WTC11 (cell line): ENCODE measurements at regions not wholly inside any gene's neighbourhood (a gene's known extent, or its start where the extent isn't known, plus 50 kb on each side); places are given as distances from the start of the nearest gene placed in this dataset.

ENCODE experiments used
- ATF3 ChIP-seq: sonication (generic); formaldehyde crosslinking; conservative IDR thresholded peaks from 2 replicates; pipeline ENCODE4 v1.8.1; 2022; ENCODE audit warnings: mild to moderate bottlenecking, missing genetic modification reagents
- CTCF ChIP-seq: fragments of 200-600 bp; IDR thresholded peaks from 2 replicates; pipeline ENCODE4 v1.8.0; 2022; ENCODE audit warnings: antibody characterized with exemption
- E2F1 ChIP-seq: sonication (generic); formaldehyde crosslinking; IDR thresholded peaks from 2 replicates; pipeline ENCODE4 v1.8.0; 2022; ENCODE audit warnings: mild to moderate bottlenecking, missing genetic modification reagents
- FOXP1 ChIP-seq: sonication (generic); formaldehyde crosslinking; IDR thresholded peaks from 2 replicates; pipeline ENCODE4 v1.8.0; 2022; ENCODE audit warnings: missing genetic modification reagents, mild to moderate bottlenecking, moderate library complexity, borderline replicate concordance
- HMGA2 ChIP-seq: fragments of 250-450 bp; sonication (Bioruptor Pico); IDR thresholded peaks from 2 replicates; pipeline ENCODE4 v1.4.0; 2021; ENCODE audit warnings: mild to moderate bottlenecking, moderate library complexity

GRCh38 chr2:5064687-5065086 is 627.5 kb upstream of the SOX11 start:
- TF ChIP-seq ATF3 (CRISPR knock-in tag) (no peak), E2F1 (no peak), FOXP1 (no peak), CTCF (no peak), HMGA2 (CRISPR knock-in tag) (no peak)
